ENCODE measurements at regions not wholly inside any gene's neighbourhood (a gene's known extent, or its start where the extent isn't known, plus 50 kb on each side); places are given as distances from the start of the nearest gene placed in this dataset.

- H4K8ac ChIP-seq (ENCODE audit: low read depth, low read length) = no peak overlapping the region
- DNase-seq = no peak
- H3K27me3 ChIP-seq (ENCODE audit: insufficient read depth, low read length) = no peaks in the 10 kb centered on the region
- H3K79me2 ChIP-seq (ENCODE audit: control insufficient read depth, insufficient read depth, low read length, poor library complexity) = no peaks in the 10 kb centered on the region
- no peak overlapping the region for H3K4me2 ChIP-seq (ENCODE audit: low read length)
- no peak overlapping the region for H3K27ac ChIP-seq (ENCODE audit: low read depth, low read length)
- no peak overlapping the region for H3K18ac ChIP-seq (ENCODE audit: low read length)
- no peak overlapping the region for H3K4ac ChIP-seq (ENCODE audit: low read depth, low read length)
- no peak overlapping the region for H3K23ac ChIP-seq (ENCODE audit: low read length)
- peaks cover 21% of the 10 kb centered on the region for H3K79me1 ChIP-seq (ENCODE audit: low read length)
- no peak overlapping the region for H4K12ac ChIP-seq (ENCODE audit: low read depth, low read length)
- H2AK5ac ChIP-seq (ENCODE audit: low read length) = no peak overlapping the region
- H2BK5ac ChIP-seq (ENCODE audit: low read depth, low read length, poor library complexity) = no peak overlapping the region
- no peak overlapping the region for H3K4me3 ChIP-seq (ENCODE audit: low read depth, low read length)
- H2AFZ ChIP-seq (ENCODE audit: insufficient read depth, low read length, poor library complexity) = no peak overlapping the region
- no peak overlapping the region for H4K91ac ChIP-seq (ENCODE audit: low read depth, low read length)
- no peak overlapping the region for H2BK120ac ChIP-seq (ENCODE audit: insufficient read depth, low read length, poor library complexity)
- no peak overlapping the region for H3K14ac ChIP-seq (ENCODE audit: low read length)
- peak overlapping the region; percentile 46 for H2BK12ac ChIP-seq (ENCODE audit: low read length)
- WGBS (ENCODE audit: extremely low coverage, insufficient coverage, insufficient read length) = no CpG with 5 or more reads among the region's 9 CpGs
- no peak overlapping the region for H3K9ac ChIP-seq (ENCODE audit: low read length)
- peaks cover 13 to 14% of the 10 kb centered on the region in 2 experiments for H3K4me1 ChIP-seq (ENCODE audit: control insufficient read depth in 1 of 2, insufficient read depth in 2 of 2, low read length in 2 of 2)
- H3K9me3 ChIP-seq (ENCODE audit: insufficient read depth, low read depth, low read length) = peaks cover 3% of the 10 kb centered on the region
- H3K36me3 ChIP-seq (ENCODE audit: control insufficient read depth in 1 of 2, insufficient read depth in 2 of 2, low read length in 2 of 2) = no peaks in the 10 kb centered on the region
Measured at GRCh38 chr12:114738460-114739184, 54.6 kb upstream of the TBX3 start.

GRCh38 chr12:114735680-114736374, 51.9 kb upstream of the TBX3 start:
- WGBS (ENCODE audit: extremely low coverage, insufficient coverage, insufficient read length) = no CpG with 5 or more reads among the region's 43 CpGs
- no peak overlapping the region for H3K4ac ChIP-seq (ENCODE audit: low read depth, low read length)
- H3K79me2 ChIP-seq (ENCODE audit: control insufficient read depth, insufficient read depth, low read length, poor library complexity) = no peaks in the 10 kb centered on the region
- no peak overlapping the region for H3K23ac ChIP-seq (ENCODE audit: low read length)
- no peak for DNase-seq
- H3K36me3 ChIP-seq (ENCODE audit: control insufficient read depth in 1 of 2, insufficient read depth in 2 of 2, low read length in 2 of 2) = no peaks in the 10 kb centered on the region
- no peak overlapping the region for H3K4me2 ChIP-seq (ENCODE audit: low read length)
- peaks cover 3% of the 10 kb centered on the region for H3K9me3 ChIP-seq (ENCODE audit: insufficient read depth, low read depth, low read length)
- no peak overlapping the region for H3K4me3 ChIP-seq (ENCODE audit: low read depth, low read length)
- H3K9ac ChIP-seq (ENCODE audit: low read length) = no peak overlapping the region
- H3K79me1 ChIP-seq (ENCODE audit: low read length) = peaks cover 18% of the 10 kb centered on the region
- peak overlapping the region; percentile 5 for H2BK12ac ChIP-seq (ENCODE audit: low read length)
- H3K14ac ChIP-seq (ENCODE audit: low read length) = no peak overlapping the region
- no peaks in the 10 kb centered on the region for H3K27me3 ChIP-seq (ENCODE audit: insufficient read depth, low read length)
- H3K27ac ChIP-seq (ENCODE audit: low read depth, low read length) = no peak overlapping the region
- H2BK5ac ChIP-seq (ENCODE audit: low read depth, low read length, poor library complexity) = no peak overlapping the region
- no peak overlapping the region for H2AFZ ChIP-seq (ENCODE audit: insufficient read depth, low read length, poor library complexity)
- H3K4me1 ChIP-seq (ENCODE audit: control insufficient read depth in 1 of 2, insufficient read depth in 2 of 2, low read length in 2 of 2) = peaks cover 10 to 15% of the 10 kb centered on the region in 2 experiments
- H3K18ac ChIP-seq (ENCODE audit: low read length) = no peak overlapping the region
- peak overlapping the region; percentile 1 for H4K8ac ChIP-seq (ENCODE audit: low read depth, low read length)
- H2BK120ac ChIP-seq (ENCODE audit: insufficient read depth, low read length, poor library complexity) = peak overlapping the region; percentile 45
- H4K12ac ChIP-seq (ENCODE audit: low read depth, low read length) = no peak overlapping the region
- peak overlapping the region; percentile 33 for H4K91ac ChIP-seq (ENCODE audit: low read depth, low read length)
- H2AK5ac ChIP-seq (ENCODE audit: low read length) = peak overlapping the region; percentile 45

GRCh38 chr12:114735011-114735410, 51.0 kb upstream of the TBX3 start:
- H3K14ac ChIP-seq (ENCODE audit: low read length) = no peak overlapping the region
- H4K12ac ChIP-seq (ENCODE audit: low read depth, low read length) = no peak overlapping the region
- H3K4me3 ChIP-seq (ENCODE audit: low read depth, low read length) = no peak overlapping the region
- H2AFZ ChIP-seq (ENCODE audit: insufficient read depth, low read length, poor library complexity) = no peak overlapping the region
- H4K91ac ChIP-seq (ENCODE audit: low read depth, low read length) = no peak overlapping the region
- no peak overlapping the region for H3K27ac ChIP-seq (ENCODE audit: low read depth, low read length)
- H2BK5ac ChIP-seq (ENCODE audit: low read depth, low read length, poor library complexity) = no peak overlapping the region
- H2BK120ac ChIP-seq (ENCODE audit: insufficient read depth, low read length, poor library complexity) = no peak overlapping the region
- peaks cover 3% of the 10 kb centered on the region for H3K9me3 ChIP-seq (ENCODE audit: insufficient read depth, low read depth, low read length)
- H3K4ac ChIP-seq (ENCODE audit: low read depth, low read length) = no peak overlapping the region
- H2BK12ac ChIP-seq (ENCODE audit: low read length) = peak overlapping the region; percentile 30
- H3K36me3 ChIP-seq (ENCODE audit: control insufficient read depth in 1 of 2, insufficient read depth in 2 of 2, low read length in 2 of 2) = no peaks in the 10 kb centered on the region
- peaks cover 18% of the 10 kb centered on the region for H3K79me1 ChIP-seq (ENCODE audit: low read length)
- no peaks in the 10 kb centered on the region for H3K27me3 ChIP-seq (ENCODE audit: insufficient read depth, low read length)
- no peak overlapping the region for H4K8ac ChIP-seq (ENCODE audit: low read depth, low read length)
- H3K4me2 ChIP-seq (ENCODE audit: low read length) = no peak overlapping the region
- H3K79me2 ChIP-seq (ENCODE audit: control insufficient read depth, insufficient read depth, low read length, poor library complexity) = no peaks in the 10 kb centered on the region
- H3K23ac ChIP-seq (ENCODE audit: low read length) = no peak overlapping the region
- peaks cover 10 to 15% of the 10 kb centered on the region in 2 experiments for H3K4me1 ChIP-seq (ENCODE audit: control insufficient read depth in 1 of 2, insufficient read depth in 2 of 2, low read length in 2 of 2)
- DNase-seq = no peak
- peak overlapping the region; percentile 39 for H2AK5ac ChIP-seq (ENCODE audit: low read length)
- H3K18ac ChIP-seq (ENCODE audit: low read length) = no peak overlapping the region
- H3K9ac ChIP-seq (ENCODE audit: low read length) = no peak overlapping the region
- no CpG with 5 or more reads among the region's 12 CpGs for WGBS (ENCODE audit: extremely low coverage, insufficient coverage, insufficient read length)

GRCh38 chr12:114733919-114734318, 49.9 kb upstream of the TBX3 start:
- no peak overlapping the region for H3K4ac ChIP-seq (ENCODE audit: low read depth, low read length)
- H3K4me2 ChIP-seq (ENCODE audit: low read length) = no peak overlapping the region
- H3K79me2 ChIP-seq (ENCODE audit: control insufficient read depth, insufficient read depth, low read length, poor library complexity) = no peaks in the 10 kb centered on the region
- H3K27me3 ChIP-seq (ENCODE audit: insufficient read depth, low read length) = no peaks in the 10 kb centered on the region
- H2BK12ac ChIP-seq (ENCODE audit: low read length) = peak overlapping the region; percentile 62
- no peak overlapping the region for H2AFZ ChIP-seq (ENCODE audit: insufficient read depth, low read length, poor library complexity)
- H3K4me1 ChIP-seq (ENCODE audit: control insufficient read depth in 1 of 2, insufficient read depth in 2 of 2, low read length in 2 of 2) = peaks cover 18% of the 10 kb centered on the region in 2 experiments
- no peak overlapping the region for H4K8ac ChIP-seq (ENCODE audit: low read depth, low read length)
- no peak overlapping the region for H3K4me3 ChIP-seq (ENCODE audit: low read depth, low read length)
- no peak overlapping the region for H4K12ac ChIP-seq (ENCODE audit: low read depth, low read length)
- H3K79me1 ChIP-seq (ENCODE audit: low read length) = peaks cover 22% of the 10 kb centered on the region
- H3K14ac ChIP-seq (ENCODE audit: low read length) = no peak overlapping the region
- H2BK120ac ChIP-seq (ENCODE audit: insufficient read depth, low read length, poor library complexity) = peak overlapping the region; percentile 54
- H3K18ac ChIP-seq (ENCODE audit: low read length) = peak overlapping the region; percentile 38
- DNase-seq = no peak
- peak overlapping the region; percentile 31 for H4K91ac ChIP-seq (ENCODE audit: low read depth, low read length)
- no peaks in the 10 kb centered on the region for H3K36me3 ChIP-seq (ENCODE audit: control insufficient read depth in 1 of 2, insufficient read depth in 2 of 2, low read length in 2 of 2)
- no peak overlapping the region for H3K23ac ChIP-seq (ENCODE audit: low read length)
- no peak overlapping the region for H3K9ac ChIP-seq (ENCODE audit: low read length)
- H3K27ac ChIP-seq (ENCODE audit: low read depth, low read length) = no peak overlapping the region
- H2BK5ac ChIP-seq (ENCODE audit: low read depth, low read length, poor library complexity) = no peak overlapping the region
- WGBS (ENCODE audit: extremely low coverage, insufficient coverage, insufficient read length) = no CpG with 5 or more reads among the region's 9 CpGs
- peak overlapping the region; percentile 34 for H2AK5ac ChIP-seq (ENCODE audit: low read length)
- H3K9me3 ChIP-seq (ENCODE audit: insufficient read depth, low read depth, low read length) = peaks cover 3% of the 10 kb centered on the region

Data from trophoblast cell (in vitro differentiated cells and primary cell).